H9 (cell line): ENCODE measurements at regions not wholly inside any gene's neighbourhood (a gene's known extent, or its start where the extent isn't known, plus 50 kb on each side); places are given as distances from the start of the nearest gene placed in this dataset.

Experiments
- DNase-seq: peaks from one replicate; pipeline ENCODE4 v3.0.0-alpha.2; 2017
- H2AFZ ChIP-seq: one replicate; pipeline ENCODE4 v1.6.1; 2013; ENCODE audit warnings: mild to moderate bottlenecking, low read length, control low read depth, moderate library complexity
- H2AK5ac ChIP-seq: 2 replicates; pipeline ENCODE4 v1.6.1; 2013; ENCODE audit warnings: low read length, control low read depth, mixed read lengths; ENCODE audit not compliant: insufficient read length
- H2BK120ac ChIP-seq: one replicate; pipeline ENCODE4 v1.6.1; 2013; ENCODE audit warnings: low read depth, mild to moderate bottlenecking, low read length, control low read depth, inconsistent platforms; ENCODE audit not compliant: poor library complexity, severe bottlenecking
- H2BK12ac ChIP-seq: 2 replicates; pipeline ENCODE4 v1.6.1; 2013; ENCODE audit warnings: low read length, control low read depth, mixed read lengths, low read depth; ENCODE audit not compliant: insufficient read length
- H2BK15ac ChIP-seq: 2 replicates; pipeline ENCODE4 v1.6.1; 2013; ENCODE audit warnings: low read depth, low read length, control low read depth
- H2BK20ac ChIP-seq: one replicate; pipeline ENCODE4 v1.6.1; 2013; ENCODE audit warnings: low read depth, mild to moderate bottlenecking, low read length, control low read depth, inconsistent platforms; ENCODE audit not compliant: poor library complexity, severe bottlenecking
- H2BK5ac ChIP-seq: 2 replicates; pipeline ENCODE4 v1.6.1; 2013; ENCODE audit warnings: low read length, control low read depth, mixed read lengths; ENCODE audit not compliant: insufficient read length
- H3K14ac ChIP-seq: 2 replicates; pipeline ENCODE4 v1.6.1; 2013; ENCODE audit warnings: low read length, control low read depth; ENCODE audit not compliant: insufficient read depth
- H3K18ac ChIP-seq: 2 replicates; pipeline ENCODE4 v1.6.1; 2013; ENCODE audit warnings: low read depth, mild to moderate bottlenecking, mixed read lengths, low read length, control low read depth; ENCODE audit not compliant: insufficient read length
- H3K23ac ChIP-seq: 2 replicates; pipeline ENCODE4 v1.6.1; 2013; ENCODE audit warnings: low read length, control low read depth, mixed read lengths, low read depth; ENCODE audit not compliant: insufficient read length
- H3K23me2 ChIP-seq: 2 replicates; pipeline ENCODE4 v1.6.1; 2013; ENCODE audit warnings: low read depth, mild to moderate bottlenecking, mixed read lengths, low read length, control low read depth; ENCODE audit not compliant: insufficient read length, poor library complexity, severe bottlenecking
- H3K27ac ChIP-seq: 2 replicates; pipeline ENCODE4 v1.5.1; 2013; ENCODE audit warnings: low read length, control low read depth, mixed read lengths, low read depth; ENCODE audit not compliant: insufficient read length
- H3K27me3 ChIP-seq: 2 replicates; pipeline ENCODE4 v1.6.1; 2013; ENCODE audit warnings: low read length, control low read depth, inconsistent platforms; ENCODE audit not compliant: insufficient read depth
- H3K4ac ChIP-seq: 2 replicates; pipeline ENCODE4 v1.6.1; 2013; ENCODE audit warnings: low read depth, mild to moderate bottlenecking, control low read depth, inconsistent platforms, low read length, moderate library complexity
- H3K4me1 ChIP-seq: 2 replicates; pipeline ENCODE4 v1.6.1; 2013; ENCODE audit warnings: low read length, control low read depth, inconsistent platforms; ENCODE audit not compliant: insufficient read depth
- H3K4me2 ChIP-seq: 2 replicates; pipeline ENCODE4 v1.6.1; 2013; ENCODE audit warnings: low read length, control low read depth, mixed read lengths; ENCODE audit not compliant: insufficient read length, insufficient read depth
- H3K56ac ChIP-seq: 2 replicates; pipeline ENCODE4 v1.6.1; 2013; ENCODE audit warnings: low read depth, mild to moderate bottlenecking, mixed read lengths, low read length, control low read depth; ENCODE audit not compliant: insufficient read length
- H3K79me1 ChIP-seq: 2 replicates; pipeline ENCODE4 v1.6.1; 2013; ENCODE audit warnings: low read depth, mild to moderate bottlenecking, moderate library complexity, low read length, control low read depth, inconsistent platforms; ENCODE audit not compliant: insufficient read depth, poor library complexity, severe bottlenecking
- H3K79me2 ChIP-seq: 2 replicates; pipeline ENCODE4 v1.6.1; 2013; ENCODE audit warnings: low read length, control low read depth, inconsistent platforms; ENCODE audit not compliant: insufficient read depth
- H3K9ac ChIP-seq: 2 replicates; pipeline ENCODE4 v1.6.1; 2013; ENCODE audit warnings: low read length, control low read depth, mixed read lengths; ENCODE audit not compliant: insufficient read length; ENCODE audit errors: extremely low read depth
- H3K9me3 ChIP-seq: one replicate; pipeline ENCODE4 v1.6.1; 2013; ENCODE audit warnings: low read depth, low read length, inconsistent platforms; ENCODE audit not compliant: control insufficient read depth
- H3T11ph ChIP-seq: one replicate; pipeline ENCODE4 v1.6.1; 2013; ENCODE audit warnings: mild to moderate bottlenecking, low read length, control low read depth, inconsistent platforms
- H4K20me1 ChIP-seq: one replicate; pipeline ENCODE4 v1.6.1; 2013; ENCODE audit not compliant: control insufficient read depth, insufficient read length, insufficient read depth
- H4K5ac ChIP-seq: 2 replicates; pipeline ENCODE4 v1.6.1; 2013; ENCODE audit warnings: low read depth, mild to moderate bottlenecking, mixed read lengths, low read length, control low read depth; ENCODE audit not compliant: insufficient read length
- H4K8ac ChIP-seq: replicated peaks from 2 replicates; pipeline ENCODE4 v1.6.1; 2013; ENCODE audit warnings: low read length, control low read depth, mixed read lengths, low read depth; ENCODE audit not compliant: insufficient read length
- H4K91ac ChIP-seq: 2 replicates; pipeline ENCODE4 v1.6.1; 2013; ENCODE audit warnings: low read depth, mild to moderate bottlenecking, moderate library complexity, mixed read lengths, low read length, control low read depth; ENCODE audit not compliant: insufficient read length
- H3K27ac Mint-ChIP-seq, 3 experiments: 2 replicates in 2 of 3; 3 replicates in 1 of 3; pipeline ENCODE4 v1.8.0; 2020 to 2021; ENCODE audit warnings: mixed read lengths in 3 of 3, mild to moderate bottlenecking in 1 of 3, moderate library complexity in 1 of 3
- H3K27me3 Mint-ChIP-seq: 2 replicates; pipeline ENCODE4 v1.8.0; 2021; ENCODE audit warnings: low read depth, mild to moderate bottlenecking, moderate library complexity, mixed read lengths
- H3K36me3 Mint-ChIP-seq, 3 experiments: 2 replicates in 2 of 3; 3 replicates in 1 of 3; pipeline ENCODE4 v1.8.0; 2020 to 2021; ENCODE audit warnings: low read depth in 3 of 3, mixed read lengths in 3 of 3; ENCODE audit not compliant: insufficient read depth in 1 of 3
- H3K4me1 Mint-ChIP-seq, 2 experiments: 2 replicates each; pipeline ENCODE4 v1.8.0; 2020; ENCODE audit warnings: mixed read lengths in 2 of 2
- H3K4me3 Mint-ChIP-seq, 2 experiments: 2 replicates in 1 of 2; 3 replicates in 1 of 2; pipeline ENCODE4 v1.8.0; 2020 to 2021; ENCODE audit warnings: mild to moderate bottlenecking in 2 of 2, mixed read lengths in 2 of 2, moderate library complexity in 1 of 2
- H3K9me3 Mint-ChIP-seq, 2 experiments: 2 replicates in 1 of 2; 3 replicates in 1 of 2; pipeline ENCODE4 v1.8.0; 2020; ENCODE audit warnings: mild to moderate bottlenecking in 2 of 2, mixed read lengths in 2 of 2, moderate library complexity in 1 of 2
- WGBS: extraction: QIAGEN DNeasy Blood & Tissue Kit; methylation state at CpG from one replicate; pipeline ENCODE4 v1.1.7; 2013; ENCODE audit warnings: missing lambda C conversion rate, low lambda C conversion rate, mixed read lengths; ENCODE audit not compliant: insufficient read length; ENCODE audit errors: extremely low coverage; 5-methylcytosine and 5-hydroxymethylcytosine counted together
- TF ChIP-seq, protein P1 (sequence below): fragments of 200-600 bp; sonication (generic); conservative IDR thresholded peaks from 3 replicates; pipeline ENCODE4 v1.8.0; 2021; ENCODE audit warnings: antibody characterized with exemption, mild to moderate bottlenecking

DNA sequence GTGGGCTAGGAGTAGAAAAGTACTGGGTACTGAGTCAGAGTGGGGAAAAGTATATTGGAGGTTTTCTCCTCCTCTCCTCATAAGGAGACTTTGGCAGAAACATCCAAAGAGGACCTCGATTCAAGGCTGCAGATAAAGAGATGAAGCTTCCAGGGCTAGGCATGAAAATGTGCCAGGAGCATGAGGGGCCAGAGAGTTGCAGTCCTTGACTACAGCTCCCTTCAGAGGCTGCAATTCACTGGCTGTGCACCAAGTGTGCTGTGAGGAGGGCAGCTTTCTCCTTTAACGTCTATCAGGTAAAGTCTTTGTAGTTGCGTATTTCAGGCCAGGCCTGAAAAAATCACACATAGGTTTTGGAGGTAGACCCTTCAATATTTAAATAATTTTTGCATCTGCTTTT lies 174.9 kb upstream of the VEGFC start:
- H3K56ac ChIP-seq = no peak overlapping the region
- H4K5ac ChIP-seq = no peak overlapping the region
- no peaks in the 10 kb centered on the region for H3K79me1 ChIP-seq
- no peak overlapping the region for H2BK5ac ChIP-seq
- Mint-ChIP-seq H3K9me3 (no peaks in the 10 kb centered on the region), H3K27me3 (no peaks in the 10 kb centered on the region), H3K27ac (peak overlapping the region in 1 of 3 experiments; percentile 79; a peak in 2 of 7 replicates), H3K4me1 (peaks cover 0 to 5% of the 10 kb centered on the region in 2 experiments), H3K36me3 (no peaks in the 10 kb centered on the region), H3K4me3 (no peak overlapping the region)
- H3K79me2 ChIP-seq = no peaks in the 10 kb centered on the region
- no peaks in the 10 kb centered on the region for H3K27me3 ChIP-seq
- H3K23ac ChIP-seq = no peak overlapping the region
- no peak overlapping the region for H3K9ac ChIP-seq
- H3K4me2 ChIP-seq = no peak overlapping the region
- no CpG with 5 or more reads among the region's 3 CpGs for whole genome bisulfite sequencing
- H2AFZ ChIP-seq = no peak overlapping the region
- H4K20me1 ChIP-seq = no peaks in the 10 kb centered on the region
- H2AK5ac ChIP-seq = no peak overlapping the region
- H3K4me1 ChIP-seq = no peaks in the 10 kb centered on the region; the same call in 1 of the 2 replicates
- no peak overlapping the region for H3K4ac ChIP-seq
- H2BK20ac ChIP-seq = no peak overlapping the region
- H3K27ac ChIP-seq = no peak overlapping the region
- H3K9me3 ChIP-seq = no peaks in the 10 kb centered on the region
- no peak overlapping the region for H3K18ac ChIP-seq
- no peak overlapping the region for H4K91ac ChIP-seq
- DNase-seq = peak; percentile 35
- no peak overlapping the region for H2BK15ac ChIP-seq
- H2BK12ac ChIP-seq = no peak overlapping the region
- H3K14ac ChIP-seq = no peak overlapping the region
- TF ChIP-seq, protein P1, sequence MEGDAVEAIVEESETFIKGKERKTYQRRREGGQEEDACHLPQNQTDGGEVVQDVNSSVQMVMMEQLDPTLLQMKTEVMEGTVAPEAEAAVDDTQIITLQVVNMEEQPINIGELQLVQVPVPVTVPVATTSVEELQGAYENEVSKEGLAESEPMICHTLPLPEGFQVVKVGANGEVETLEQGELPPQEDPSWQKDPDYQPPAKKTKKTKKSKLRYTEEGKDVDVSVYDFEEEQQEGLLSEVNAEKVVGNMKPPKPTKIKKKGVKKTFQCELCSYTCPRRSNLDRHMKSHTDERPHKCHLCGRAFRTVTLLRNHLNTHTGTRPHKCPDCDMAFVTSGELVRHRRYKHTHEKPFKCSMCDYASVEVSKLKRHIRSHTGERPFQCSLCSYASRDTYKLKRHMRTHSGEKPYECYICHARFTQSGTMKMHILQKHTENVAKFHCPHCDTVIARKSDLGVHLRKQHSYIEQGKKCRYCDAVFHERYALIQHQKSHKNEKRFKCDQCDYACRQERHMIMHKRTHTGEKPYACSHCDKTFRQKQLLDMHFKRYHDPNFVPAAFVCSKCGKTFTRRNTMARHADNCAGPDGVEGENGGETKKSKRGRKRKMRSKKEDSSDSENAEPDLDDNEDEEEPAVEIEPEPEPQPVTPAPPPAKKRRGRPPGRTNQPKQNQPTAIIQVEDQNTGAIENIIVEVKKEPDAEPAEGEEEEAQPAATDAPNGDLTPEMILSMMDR = no peak
- H4K8ac ChIP-seq = no peak overlapping the region
- no peak overlapping the region for H2BK120ac ChIP-seq
- H3T11ph ChIP-seq = no peak overlapping the region
- no peaks in the 10 kb centered on the region for H3K23me2 ChIP-seq
